Mesothelial cell of epicardium (in vitro differentiated cells): ENCODE measurements at regions not wholly inside any gene's neighbourhood (a gene's known extent, or its start where the extent isn't known, plus 50 kb on each side); places are given as distances from the start of the nearest gene placed in this dataset.
A peak's percentile ranks its signal among the peaks of the same experiment; 100 is the strongest.

Experiments
- DNase-seq, 2 experiments: peaks; one replicate each; pipeline ENCODE4 v3.0.0; 2021; ENCODE audit warnings: low spot score in 2 of 2; ENCODE audit not compliant: unreplicated experiment in 2 of 2
- H3K27ac Mint-ChIP-seq: 2 replicates; pipeline ENCODE4 v1.8.0; 2021; ENCODE audit warnings: mixed read lengths
- H3K27me3 Mint-ChIP-seq: 2 replicates; pipeline ENCODE4 v1.8.0; 2021; ENCODE audit warnings: low read depth, mixed read lengths
- H3K36me3 Mint-ChIP-seq: 2 replicates; pipeline ENCODE4 v1.8.0; 2021; ENCODE audit warnings: mixed read lengths
- H3K4me1 Mint-ChIP-seq: 2 replicates; pipeline ENCODE4 v1.8.0; 2021; ENCODE audit warnings: mixed read lengths
- H3K4me3 Mint-ChIP-seq: 2 replicates; pipeline ENCODE4 v1.8.0; 2021; ENCODE audit warnings: mild to moderate bottlenecking, moderate library complexity, mixed read lengths
- H3K9me3 Mint-ChIP-seq: 2 replicates; pipeline ENCODE4 v1.8.0; 2021; ENCODE audit warnings: mixed read lengths
- TF ChIP-seq, protein P1 (sequence below): fragments of 200-600 bp; sonication (generic); IDR thresholded peaks from one replicate; pipeline ENCODE4 v1.5.0; 2021; ENCODE audit warnings: antibody characterized with exemption; ENCODE audit not compliant: unreplicated experiment

DNA sequence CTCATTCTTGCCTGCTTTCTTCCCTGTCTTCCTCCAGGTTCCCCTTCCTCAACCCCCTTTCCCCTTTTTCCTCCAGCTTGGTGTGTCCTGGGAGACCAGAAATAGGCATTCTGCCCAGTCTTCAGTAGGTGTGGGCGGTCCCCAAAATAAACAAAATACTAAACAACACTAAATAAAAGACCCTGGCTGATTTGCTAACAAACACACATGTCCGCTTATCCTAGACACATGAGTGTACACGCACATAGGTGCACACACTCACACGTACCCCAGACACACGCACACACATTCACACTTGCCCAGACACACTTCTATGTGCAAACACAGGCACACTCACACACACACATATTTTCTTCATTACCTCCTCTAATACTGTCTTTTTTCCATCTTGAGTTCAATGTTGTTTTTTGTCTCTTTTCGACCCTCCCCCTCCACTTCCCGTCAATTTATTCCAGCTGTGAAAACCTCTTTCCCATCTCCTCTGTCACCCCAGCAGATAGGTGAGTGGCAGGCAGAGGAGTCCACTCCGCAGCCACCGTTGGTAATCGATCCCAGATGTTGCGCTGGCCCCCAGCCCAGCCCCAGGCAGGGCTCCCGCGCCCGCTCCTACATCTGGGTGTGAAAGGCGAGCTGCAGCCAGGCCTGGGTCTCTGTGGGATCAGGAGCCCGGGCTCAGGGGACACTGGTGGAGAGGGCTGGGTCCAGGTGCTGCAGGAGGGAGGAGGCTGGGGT, 56.9 kb upstream of the FOXP4 start:
- DNase-seq = peak in 1 of 2 experiments; percentile 71
- Mint-ChIP-seq H3K4me1 (peaks cover 72% of the 10 kb centered on the region), H3K4me3 (peak overlapping the region; percentile 23), H3K27ac (peak overlapping the region; percentile 90), H3K36me3 (no peaks in the 10 kb centered on the region), H3K27me3 (no peaks in the 10 kb centered on the region), H3K9me3 (no peaks in the 10 kb centered on the region)
- TF ChIP-seq, protein P1, sequence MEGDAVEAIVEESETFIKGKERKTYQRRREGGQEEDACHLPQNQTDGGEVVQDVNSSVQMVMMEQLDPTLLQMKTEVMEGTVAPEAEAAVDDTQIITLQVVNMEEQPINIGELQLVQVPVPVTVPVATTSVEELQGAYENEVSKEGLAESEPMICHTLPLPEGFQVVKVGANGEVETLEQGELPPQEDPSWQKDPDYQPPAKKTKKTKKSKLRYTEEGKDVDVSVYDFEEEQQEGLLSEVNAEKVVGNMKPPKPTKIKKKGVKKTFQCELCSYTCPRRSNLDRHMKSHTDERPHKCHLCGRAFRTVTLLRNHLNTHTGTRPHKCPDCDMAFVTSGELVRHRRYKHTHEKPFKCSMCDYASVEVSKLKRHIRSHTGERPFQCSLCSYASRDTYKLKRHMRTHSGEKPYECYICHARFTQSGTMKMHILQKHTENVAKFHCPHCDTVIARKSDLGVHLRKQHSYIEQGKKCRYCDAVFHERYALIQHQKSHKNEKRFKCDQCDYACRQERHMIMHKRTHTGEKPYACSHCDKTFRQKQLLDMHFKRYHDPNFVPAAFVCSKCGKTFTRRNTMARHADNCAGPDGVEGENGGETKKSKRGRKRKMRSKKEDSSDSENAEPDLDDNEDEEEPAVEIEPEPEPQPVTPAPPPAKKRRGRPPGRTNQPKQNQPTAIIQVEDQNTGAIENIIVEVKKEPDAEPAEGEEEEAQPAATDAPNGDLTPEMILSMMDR = no peak

DNA sequence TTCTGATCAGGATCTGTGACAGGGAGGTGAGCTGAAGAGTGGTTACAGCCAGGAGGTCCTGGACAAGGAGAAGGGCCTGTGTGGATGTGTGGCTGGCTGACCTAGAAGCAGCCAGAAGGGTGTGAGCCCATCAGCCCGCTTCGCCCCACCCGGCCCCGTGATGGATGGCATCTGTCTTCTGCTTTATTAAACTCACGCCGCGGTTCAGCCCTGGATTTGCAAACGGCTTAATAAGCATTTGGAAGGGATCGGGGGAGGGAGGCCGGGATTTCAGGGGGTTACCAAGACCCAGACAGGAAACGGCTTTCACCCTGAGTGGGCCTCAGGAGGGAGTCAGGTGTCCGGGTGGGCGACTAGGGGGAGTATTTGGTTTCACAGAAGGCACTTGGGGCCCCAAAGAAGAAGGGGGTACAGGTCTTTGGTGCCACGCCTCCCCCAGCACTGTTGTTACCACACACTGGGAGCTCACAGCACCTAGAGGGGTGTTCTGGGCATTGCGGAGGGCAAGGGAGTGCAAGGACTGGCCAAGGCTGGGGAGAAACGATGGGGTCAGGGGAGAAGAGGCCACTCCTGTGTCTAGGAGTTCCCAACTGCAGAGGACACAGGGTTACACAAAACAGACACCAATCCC, 53.8 kb upstream of the FOXP4 start:
- TF ChIP-seq, protein P1 = no peak
- H3K27ac Mint-ChIP-seq = peak overlapping the region; percentile 4
- peaks cover 71% of the 10 kb centered on the region for H3K4me1 Mint-ChIP-seq
- no peaks in the 10 kb centered on the region for H3K9me3 Mint-ChIP-seq
- no peaks in the 10 kb centered on the region for H3K36me3 Mint-ChIP-seq
- DNase-seq = no peak
- H3K4me3 Mint-ChIP-seq = no peak overlapping the region
- no peaks in the 10 kb centered on the region for H3K27me3 Mint-ChIP-seq

DNA sequence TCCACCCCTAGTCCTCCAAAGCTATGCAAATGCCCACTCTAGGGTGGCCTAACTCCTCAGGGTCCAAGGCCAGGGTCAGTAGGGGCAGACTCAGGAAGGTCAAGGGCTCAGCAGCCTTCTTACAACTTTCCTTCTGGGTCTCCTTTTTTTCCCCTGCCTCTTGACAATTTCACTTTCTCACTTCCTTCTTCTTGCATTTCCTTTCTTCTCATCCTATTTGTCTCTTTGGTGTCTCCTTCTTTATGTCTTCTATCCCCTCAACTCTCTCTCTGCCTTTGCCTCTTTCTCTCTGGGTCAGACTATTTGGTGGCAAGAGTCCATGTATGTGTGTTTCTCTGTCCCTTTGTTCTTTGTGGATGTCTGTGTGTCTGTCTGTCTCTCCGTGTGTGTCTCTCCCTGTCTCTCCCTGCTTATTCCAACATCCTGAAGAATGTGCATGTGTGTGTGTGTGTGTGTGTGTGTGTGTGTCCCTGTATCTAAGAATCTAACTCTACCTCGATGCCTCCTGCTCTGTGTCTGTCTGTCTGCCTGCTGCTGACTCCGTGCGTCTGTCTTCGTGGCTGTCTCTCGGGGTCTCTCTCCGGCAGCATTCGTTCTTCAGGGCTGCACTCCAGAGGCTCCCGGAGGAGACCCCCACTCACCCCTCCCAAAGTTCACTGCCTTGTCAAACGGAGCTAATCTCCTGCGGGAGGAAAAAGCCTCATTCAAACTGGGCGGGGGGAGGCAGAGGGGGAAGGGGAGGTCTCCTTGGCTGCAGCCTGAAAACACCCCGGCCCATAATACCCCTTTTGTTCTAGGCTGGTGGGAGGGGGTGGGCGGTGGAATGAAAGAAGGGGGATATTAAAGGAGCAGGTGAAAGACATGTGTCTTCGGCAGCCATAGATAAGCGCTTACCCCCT, 51.7 kb upstream of the FOXP4 start:
- DNase-seq = no peak
- TF ChIP-seq, protein P1 = no peak
- peak overlapping the region; percentile 31 for H3K27ac Mint-ChIP-seq
- peak overlapping the region; percentile 24 for H3K4me3 Mint-ChIP-seq
- no peaks in the 10 kb centered on the region for H3K9me3 Mint-ChIP-seq
- H3K27me3 Mint-ChIP-seq = no peaks in the 10 kb centered on the region
- no peaks in the 10 kb centered on the region for H3K36me3 Mint-ChIP-seq
- H3K4me1 Mint-ChIP-seq = peaks cover 65% of the 10 kb centered on the region
